K562 (cell line): ENCODE measurements at regions not wholly inside any gene's neighbourhood (a gene's known extent, or its start where the extent isn't known, plus 50 kb on each side); places are given as distances from the start of the nearest gene placed in this dataset.

Experiments
- ARID3B ChIP-seq: fragments of 250-450 bp; sonication (Bioruptor Pico); IDR thresholded peaks from 2 replicates; pipeline ENCODE4 v1.4.0; 2020; ENCODE audit warnings: borderline replicate concordance
- CEBPZ ChIP-seq: fragments of 150-350 bp; IDR thresholded peaks from 2 replicates; pipeline ENCODE4 v1.6.1; 2014; ENCODE audit warnings: low read depth, mild to moderate bottlenecking, low read length, borderline replicate concordance
- CTCF ChIP-seq, 3 experiments: IDR thresholded peaks in 2 of 3; conservative IDR thresholded peaks in 1 of 3; 2 replicates each; pipeline ENCODE4 v1.5.1; 2011 to 2012; ENCODE audit warnings: low read length in 3 of 3, mild to moderate bottlenecking in 3 of 3, control low read depth in 2 of 3, improper control_type of control experiment in 1 of 3, inconsistent platforms in 1 of 3, low read depth in 1 of 3, mixed read lengths in 1 of 3, moderate library complexity in 1 of 3; ENCODE audit not compliant: insufficient read depth in 2 of 3
- DNMT1 ChIP-seq: fragments of 450-650 bp; IDR thresholded peaks from 2 replicates; pipeline ENCODE4 v1.6.1; 2016; ENCODE audit warnings: antibody characterized with exemption, mild to moderate bottlenecking
- EZH2 ChIP-seq: IDR thresholded peaks from 2 replicates; pipeline ENCODE4 v1.6.1; 2012; ENCODE audit warnings: low read depth, mild to moderate bottlenecking, inconsistent platforms, low read length, borderline replicate concordance
- KDM1A ChIP-seq, 2 experiments: fragments of 450-650 bp; IDR thresholded peaks; 2 replicates each; pipeline ENCODE4 v1.6.1; 2016; ENCODE audit warnings: mild to moderate bottlenecking in 2 of 2
- MAFK ChIP-seq: IDR thresholded peaks from 2 replicates; pipeline ENCODE4 v1.6.1; 2011; ENCODE audit warnings: low read length, improper control_type of control experiment
- POLR2A ChIP-seq: fragments of 450-650 bp; conservative IDR thresholded peaks from 2 replicates; pipeline ENCODE4 v1.6.1; 2016
- POLR3G ChIP-seq: IDR thresholded peaks from 2 replicates; pipeline ENCODE4 v1.6.1; 2011; ENCODE audit not compliant: insufficient read length, insufficient replicate concordance; ENCODE audit errors: extremely low read depth
- RBBP5 ChIP-seq: fragments of 200-600 bp; sonication (generic); IDR thresholded peaks from 2 replicates; pipeline ENCODE4 v1.6.1; 2012; ENCODE audit warnings: borderline replicate concordance, mild to moderate bottlenecking, low read length, control low read depth, inconsistent platforms; ENCODE audit not compliant: insufficient read depth, poor library complexity, severe bottlenecking
- USF2 ChIP-seq: sonication (generic); formaldehyde crosslinking; IDR thresholded peaks from 2 replicates; pipeline ENCODE4 v1.5.0; 2020; ENCODE audit warnings: missing genetic modification reagents
- ZNF785 ChIP-seq: fragments of 250-450 bp; sonication (Bioruptor Pico); IDR thresholded peaks from 2 replicates; pipeline ENCODE4 v1.4.0; 2020; ENCODE audit warnings: mild to moderate bottlenecking

DNA sequence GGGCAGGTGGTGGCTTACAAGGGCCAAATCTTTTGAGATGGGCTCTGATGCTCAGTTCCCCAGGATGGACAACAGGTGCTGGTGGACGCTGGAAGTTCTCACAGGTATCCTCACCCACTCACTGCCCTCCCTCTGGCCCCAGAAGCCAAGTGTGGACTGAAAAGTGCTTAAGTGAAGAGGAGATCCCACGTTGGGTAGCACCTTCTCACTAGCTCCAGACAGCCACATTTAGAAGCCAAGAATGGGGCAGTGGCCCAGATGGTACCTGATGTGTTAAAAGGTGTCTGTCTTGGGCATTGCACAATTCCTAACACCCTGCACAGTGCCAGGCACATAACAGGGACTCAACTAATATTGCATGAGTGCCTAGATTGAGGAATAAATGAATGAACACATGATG lies 115.3 kb upstream of the TEX51 start:
- TF ChIP-seq CTCF (IDR thresholded peaks at IDR 0.05 in 2 of 3, conservative IDR thresholded peaks at IDR 0.05 in 1 of 3; ENCODE audit: insufficient read depth in 2 of 3, low read depth in 1 of 3, low read length in 3 of 3), result no peak
- no peak for TF ChIP-seq RBBP5
- no peak for TF ChIP-seq POLR2A
- TF ChIP-seq ZNF785 (CRISPR knock-in tag), result no peak
- no peak for TF ChIP-seq USF2 (CRISPR knock-in tag)
- no peak for TF ChIP-seq DNMT1
- TF ChIP-seq EZH2, result no peak
- TF ChIP-seq POLR3G, result no peak
- TF ChIP-seq KDM1A (IDR thresholded peaks at IDR 0.05), result no peak
- TF ChIP-seq CEBPZ, result no peak
- no peak for TF ChIP-seq ARID3B (CRISPR knock-in tag)
- no peak for TF ChIP-seq MAFK
